ENCODE measurements at regions not wholly inside any gene's neighbourhood (a gene's known extent, or its start where the extent isn't known, plus 50 kb on each side); places are given as distances from the start of the nearest gene placed in this dataset.

DNA sequence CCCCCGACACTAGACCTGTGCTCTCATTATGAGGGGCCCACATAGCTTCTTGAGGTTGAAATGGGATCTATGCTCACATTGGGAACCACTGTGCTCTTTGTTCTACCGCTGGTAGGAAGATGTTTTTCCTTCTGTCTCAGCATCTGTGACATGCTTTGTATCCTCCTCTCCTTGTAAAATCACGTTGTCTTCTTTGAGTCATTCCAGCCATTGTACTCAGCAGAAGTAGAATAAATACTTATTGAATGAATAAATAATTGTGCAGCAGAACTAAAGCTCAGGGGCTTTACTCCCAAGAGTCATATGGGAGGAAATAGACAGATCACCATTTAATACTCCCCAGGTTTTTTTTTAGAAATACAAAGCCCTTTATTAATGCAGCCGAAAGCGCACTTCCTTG lies 66.3 kb upstream of the EDEM3 start:
- TF ChIP-seq SPI1 (IDR thresholded peaks at IDR 0.05; ENCODE audit: low read depth, low read length) (no peak), POLR2A (IDR thresholded peaks at IDR 0.05; ENCODE audit: low read depth, low read length) (no peak), POLR2AphosphoS5 (IDR thresholded peaks at IDR 0.05; ENCODE audit: low read depth, low read length) (no peak)

Measured in GM12891 (cell line).